H9 (cell line): ENCODE measurements at regions not wholly inside any gene's neighbourhood (a gene's known extent, or its start where the extent isn't known, plus 50 kb on each side); places are given as distances from the start of the nearest gene placed in this dataset.

Experiments used
- DNase-seq: peaks from one replicate; pipeline ENCODE4 v3.0.0-alpha.2; 2017
- H2AFZ ChIP-seq: one replicate; pipeline ENCODE4 v1.6.1; 2013; ENCODE audit warnings: mild to moderate bottlenecking, low read length, control low read depth, moderate library complexity
- H2AK5ac ChIP-seq: 2 replicates; pipeline ENCODE4 v1.6.1; 2013; ENCODE audit warnings: low read length, control low read depth, mixed read lengths; ENCODE audit not compliant: insufficient read length
- H2BK120ac ChIP-seq: one replicate; pipeline ENCODE4 v1.6.1; 2013; ENCODE audit warnings: low read depth, mild to moderate bottlenecking, low read length, control low read depth, inconsistent platforms; ENCODE audit not compliant: poor library complexity, severe bottlenecking
- H2BK12ac ChIP-seq: 2 replicates; pipeline ENCODE4 v1.6.1; 2013; ENCODE audit warnings: low read length, control low read depth, mixed read lengths, low read depth; ENCODE audit not compliant: insufficient read length
- H2BK15ac ChIP-seq: 2 replicates; pipeline ENCODE4 v1.6.1; 2013; ENCODE audit warnings: low read depth, low read length, control low read depth
- H2BK20ac ChIP-seq: one replicate; pipeline ENCODE4 v1.6.1; 2013; ENCODE audit warnings: low read depth, mild to moderate bottlenecking, low read length, control low read depth, inconsistent platforms; ENCODE audit not compliant: poor library complexity, severe bottlenecking
- H2BK5ac ChIP-seq: 2 replicates; pipeline ENCODE4 v1.6.1; 2013; ENCODE audit warnings: low read length, control low read depth, mixed read lengths; ENCODE audit not compliant: insufficient read length
- H3K14ac ChIP-seq: 2 replicates; pipeline ENCODE4 v1.6.1; 2013; ENCODE audit warnings: low read length, control low read depth; ENCODE audit not compliant: insufficient read depth
- H3K18ac ChIP-seq: 2 replicates; pipeline ENCODE4 v1.6.1; 2013; ENCODE audit warnings: low read depth, mild to moderate bottlenecking, mixed read lengths, low read length, control low read depth; ENCODE audit not compliant: insufficient read length
- H3K23ac ChIP-seq: 2 replicates; pipeline ENCODE4 v1.6.1; 2013; ENCODE audit warnings: low read length, control low read depth, mixed read lengths, low read depth; ENCODE audit not compliant: insufficient read length
- H3K23me2 ChIP-seq: 2 replicates; pipeline ENCODE4 v1.6.1; 2013; ENCODE audit warnings: low read depth, mild to moderate bottlenecking, mixed read lengths, low read length, control low read depth; ENCODE audit not compliant: insufficient read length, poor library complexity, severe bottlenecking
- H3K27ac ChIP-seq: 2 replicates; pipeline ENCODE4 v1.5.1; 2013; ENCODE audit warnings: low read length, control low read depth, mixed read lengths, low read depth; ENCODE audit not compliant: insufficient read length
- H3K27me3 ChIP-seq: 2 replicates; pipeline ENCODE4 v1.6.1; 2013; ENCODE audit warnings: low read length, control low read depth, inconsistent platforms; ENCODE audit not compliant: insufficient read depth
- H3K4ac ChIP-seq: 2 replicates; pipeline ENCODE4 v1.6.1; 2013; ENCODE audit warnings: low read depth, mild to moderate bottlenecking, control low read depth, inconsistent platforms, low read length, moderate library complexity
- H3K4me1 ChIP-seq: 2 replicates; pipeline ENCODE4 v1.6.1; 2013; ENCODE audit warnings: low read length, control low read depth, inconsistent platforms; ENCODE audit not compliant: insufficient read depth
- H3K4me2 ChIP-seq: 2 replicates; pipeline ENCODE4 v1.6.1; 2013; ENCODE audit warnings: low read length, control low read depth, mixed read lengths; ENCODE audit not compliant: insufficient read length, insufficient read depth
- H3K56ac ChIP-seq: 2 replicates; pipeline ENCODE4 v1.6.1; 2013; ENCODE audit warnings: low read depth, mild to moderate bottlenecking, mixed read lengths, low read length, control low read depth; ENCODE audit not compliant: insufficient read length
- H3K79me1 ChIP-seq: 2 replicates; pipeline ENCODE4 v1.6.1; 2013; ENCODE audit warnings: low read depth, mild to moderate bottlenecking, moderate library complexity, low read length, control low read depth, inconsistent platforms; ENCODE audit not compliant: insufficient read depth, poor library complexity, severe bottlenecking
- H3K79me2 ChIP-seq: 2 replicates; pipeline ENCODE4 v1.6.1; 2013; ENCODE audit warnings: low read length, control low read depth, inconsistent platforms; ENCODE audit not compliant: insufficient read depth
- H3K9ac ChIP-seq: 2 replicates; pipeline ENCODE4 v1.6.1; 2013; ENCODE audit warnings: low read length, control low read depth, mixed read lengths; ENCODE audit not compliant: insufficient read length; ENCODE audit errors: extremely low read depth
- H3K9me3 ChIP-seq: one replicate; pipeline ENCODE4 v1.6.1; 2013; ENCODE audit warnings: low read depth, low read length, inconsistent platforms; ENCODE audit not compliant: control insufficient read depth
- H3T11ph ChIP-seq: one replicate; pipeline ENCODE4 v1.6.1; 2013; ENCODE audit warnings: mild to moderate bottlenecking, low read length, control low read depth, inconsistent platforms
- H4K20me1 ChIP-seq: one replicate; pipeline ENCODE4 v1.6.1; 2013; ENCODE audit not compliant: control insufficient read depth, insufficient read length, insufficient read depth
- H4K5ac ChIP-seq: 2 replicates; pipeline ENCODE4 v1.6.1; 2013; ENCODE audit warnings: low read depth, mild to moderate bottlenecking, mixed read lengths, low read length, control low read depth; ENCODE audit not compliant: insufficient read length
- H4K8ac ChIP-seq: replicated peaks from 2 replicates; pipeline ENCODE4 v1.6.1; 2013; ENCODE audit warnings: low read length, control low read depth, mixed read lengths, low read depth; ENCODE audit not compliant: insufficient read length
- H4K91ac ChIP-seq: 2 replicates; pipeline ENCODE4 v1.6.1; 2013; ENCODE audit warnings: low read depth, mild to moderate bottlenecking, moderate library complexity, mixed read lengths, low read length, control low read depth; ENCODE audit not compliant: insufficient read length
- H3K27ac Mint-ChIP-seq, 3 experiments: 2 replicates in 2 of 3; 3 replicates in 1 of 3; pipeline ENCODE4 v1.8.0; 2020 to 2021; ENCODE audit warnings: mixed read lengths in 3 of 3, mild to moderate bottlenecking in 1 of 3, moderate library complexity in 1 of 3
- H3K27me3 Mint-ChIP-seq: 2 replicates; pipeline ENCODE4 v1.8.0; 2021; ENCODE audit warnings: low read depth, mild to moderate bottlenecking, moderate library complexity, mixed read lengths
- H3K36me3 Mint-ChIP-seq, 3 experiments: 2 replicates in 2 of 3; 3 replicates in 1 of 3; pipeline ENCODE4 v1.8.0; 2020 to 2021; ENCODE audit warnings: low read depth in 3 of 3, mixed read lengths in 3 of 3; ENCODE audit not compliant: insufficient read depth in 1 of 3
- H3K4me1 Mint-ChIP-seq, 2 experiments: 2 replicates each; pipeline ENCODE4 v1.8.0; 2020; ENCODE audit warnings: mixed read lengths in 2 of 2
- H3K4me3 Mint-ChIP-seq, 2 experiments: 2 replicates in 1 of 2; 3 replicates in 1 of 2; pipeline ENCODE4 v1.8.0; 2020 to 2021; ENCODE audit warnings: mild to moderate bottlenecking in 2 of 2, mixed read lengths in 2 of 2, moderate library complexity in 1 of 2
- H3K9me3 Mint-ChIP-seq, 2 experiments: 2 replicates in 1 of 2; 3 replicates in 1 of 2; pipeline ENCODE4 v1.8.0; 2020; ENCODE audit warnings: mild to moderate bottlenecking in 2 of 2, mixed read lengths in 2 of 2, moderate library complexity in 1 of 2
- WGBS: extraction: QIAGEN DNeasy Blood & Tissue Kit; methylation state at CpG from one replicate; pipeline ENCODE4 v1.1.7; 2013; ENCODE audit warnings: missing lambda C conversion rate, low lambda C conversion rate, mixed read lengths; ENCODE audit not compliant: insufficient read length; ENCODE audit errors: extremely low coverage; 5-methylcytosine and 5-hydroxymethylcytosine counted together
- TF ChIP-seq, protein P1 (sequence below): fragments of 200-600 bp; sonication (generic); conservative IDR thresholded peaks from 3 replicates; pipeline ENCODE4 v1.8.0; 2021; ENCODE audit warnings: antibody characterized with exemption, mild to moderate bottlenecking

DNA sequence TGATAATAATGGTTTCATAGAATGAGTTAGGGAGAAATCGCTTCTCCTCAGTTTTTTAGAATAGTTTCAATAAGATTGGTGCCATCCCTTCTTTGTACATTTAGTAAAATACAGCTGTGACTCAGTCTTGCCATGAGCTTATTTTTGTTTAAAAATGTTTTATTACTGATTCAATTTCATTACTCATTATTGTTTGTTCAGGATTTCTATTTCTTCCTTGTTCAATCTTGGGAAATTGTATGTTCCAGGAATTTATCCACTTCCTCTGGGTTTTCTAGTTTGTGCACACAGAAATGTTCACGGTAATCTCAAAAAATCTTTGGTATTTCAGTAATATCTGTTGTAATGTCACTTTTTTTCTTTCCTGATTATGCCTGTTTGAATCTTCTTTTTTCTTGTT lies 371.5 kb upstream of the SETBP1 start:
- no peak overlapping the region for H3K4me2 ChIP-seq
- no peaks in the 10 kb centered on the region for H3K79me1 ChIP-seq
- H3K9ac ChIP-seq, result no peak overlapping the region
- H3K4me1 Mint-ChIP-seq, result no peaks in the 10 kb centered on the region
- H3K79me2 ChIP-seq, result no peaks in the 10 kb centered on the region
- no peaks in the 10 kb centered on the region for H3K4me1 ChIP-seq
- H4K91ac ChIP-seq, result no peak overlapping the region
- no peak overlapping the region for H4K8ac ChIP-seq
- no peak overlapping the region for H2BK5ac ChIP-seq
- no peak overlapping the region for H2BK15ac ChIP-seq
- no peak overlapping the region for H3T11ph ChIP-seq
- no peaks in the 10 kb centered on the region for H3K36me3 Mint-ChIP-seq
- peaks cover 9 to 11% of the 10 kb centered on the region in 2 experiments; a peak in 4 of 5 replicates for H3K9me3 Mint-ChIP-seq
- no peak overlapping the region for H3K56ac ChIP-seq
- no peak for DNase-seq
- H4K20me1 ChIP-seq, result no peaks in the 10 kb centered on the region
- no peaks in the 10 kb centered on the region for H3K23me2 ChIP-seq
- H3K14ac ChIP-seq, result no peak overlapping the region
- no peak overlapping the region for H3K27ac Mint-ChIP-seq
- H2BK120ac ChIP-seq, result no peak overlapping the region
- no peak overlapping the region for H2BK20ac ChIP-seq
- WGBS, result no CpG with 5 or more reads among the region's 2 CpGs
- no peak overlapping the region for H3K27ac ChIP-seq
- H4K5ac ChIP-seq, result no peak overlapping the region
- TF ChIP-seq, protein P1, sequence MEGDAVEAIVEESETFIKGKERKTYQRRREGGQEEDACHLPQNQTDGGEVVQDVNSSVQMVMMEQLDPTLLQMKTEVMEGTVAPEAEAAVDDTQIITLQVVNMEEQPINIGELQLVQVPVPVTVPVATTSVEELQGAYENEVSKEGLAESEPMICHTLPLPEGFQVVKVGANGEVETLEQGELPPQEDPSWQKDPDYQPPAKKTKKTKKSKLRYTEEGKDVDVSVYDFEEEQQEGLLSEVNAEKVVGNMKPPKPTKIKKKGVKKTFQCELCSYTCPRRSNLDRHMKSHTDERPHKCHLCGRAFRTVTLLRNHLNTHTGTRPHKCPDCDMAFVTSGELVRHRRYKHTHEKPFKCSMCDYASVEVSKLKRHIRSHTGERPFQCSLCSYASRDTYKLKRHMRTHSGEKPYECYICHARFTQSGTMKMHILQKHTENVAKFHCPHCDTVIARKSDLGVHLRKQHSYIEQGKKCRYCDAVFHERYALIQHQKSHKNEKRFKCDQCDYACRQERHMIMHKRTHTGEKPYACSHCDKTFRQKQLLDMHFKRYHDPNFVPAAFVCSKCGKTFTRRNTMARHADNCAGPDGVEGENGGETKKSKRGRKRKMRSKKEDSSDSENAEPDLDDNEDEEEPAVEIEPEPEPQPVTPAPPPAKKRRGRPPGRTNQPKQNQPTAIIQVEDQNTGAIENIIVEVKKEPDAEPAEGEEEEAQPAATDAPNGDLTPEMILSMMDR, result no peak
- H3K9me3 ChIP-seq, result no peaks in the 10 kb centered on the region
- peaks cover 1% of the 10 kb centered on the region for H3K27me3 Mint-ChIP-seq
- H2BK12ac ChIP-seq, result no peak overlapping the region
- H2AFZ ChIP-seq, result no peak overlapping the region
- no peak overlapping the region for H3K18ac ChIP-seq
- H3K23ac ChIP-seq, result no peak overlapping the region
- no peak overlapping the region for H3K4me3 Mint-ChIP-seq
- no peak overlapping the region for H2AK5ac ChIP-seq
- H3K27me3 ChIP-seq, result no peaks in the 10 kb centered on the region
- H3K4ac ChIP-seq, result no peak overlapping the region
